ENCODE measurements at regions not wholly inside any gene's neighbourhood (a gene's known extent, or its start where the extent isn't known, plus 50 kb on each side); places are given as distances from the start of the nearest gene placed in this dataset.

GRCh38 chr5:124039410-124039809, 527.4 kb downstream of the CSNK1G3 start:
- TF ChIP-seq CTCF (IDR thresholded peaks at IDR 0.05) = no peak
- TF ChIP-seq POLR2A (IDR thresholded peaks at IDR 0.05) = no peak

Data from lower leg skin (tissue), 3 donors.